ENCODE measurements at regions not wholly inside any gene's neighbourhood (a gene's known extent, or its start where the extent isn't known, plus 50 kb on each side); places are given as distances from the start of the nearest gene placed in this dataset.

DNA sequence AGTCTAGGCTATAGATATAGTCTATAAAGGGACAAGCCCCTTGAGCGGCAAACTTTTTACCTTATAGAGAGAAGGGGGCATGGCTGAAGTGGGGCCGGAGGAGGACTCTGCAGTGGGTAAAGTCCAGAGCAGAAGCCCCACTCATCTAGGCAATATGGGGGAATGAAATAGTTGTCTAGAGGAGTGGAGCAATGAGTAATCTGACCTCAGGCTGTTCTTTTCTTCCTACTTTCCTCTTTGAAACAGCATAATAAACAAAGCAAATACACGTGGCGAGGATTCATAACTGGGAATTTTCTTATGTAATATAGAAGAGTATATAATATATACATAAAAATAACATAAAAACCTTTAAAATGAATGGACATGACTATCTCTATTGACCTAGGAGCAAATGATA lies 546.4 kb upstream of the ZNF385D start:
- Histone ChIP-seq H3K27me3 (ENCODE audit: control insufficient read depth in 2 of 2, insufficient read depth in 2 of 2, low read length in 2 of 2) (no peaks in the 10 kb centered on the region), H2AFZ (ENCODE audit: low read depth, low read length) (no peak overlapping the region), H3K4me1 (ENCODE audit: control insufficient read depth, extremely low read depth, insufficient read depth, low read length) (no peaks in the 10 kb centered on the region), H3K36me3 (ENCODE audit: control insufficient read depth in 2 of 2, extremely low read depth in 1 of 2, insufficient read depth in 2 of 2, low read length in 2 of 2) (no peaks in the 10 kb centered on the region), H3K9me3 (replicated peaks; ENCODE audit: control insufficient read depth, insufficient read depth, low read length) (no peaks in the 10 kb centered on the region), H3K4me2 (ENCODE audit: insufficient read depth, low read length) (no peak overlapping the region), H3K9ac (replicated peaks; ENCODE audit: extremely low read depth, insufficient read depth, low read length) (no peak overlapping the region), H3K27ac (ENCODE audit: insufficient read depth, low read depth, low read length) (no peak overlapping the region), H4K20me1 (replicated peaks; ENCODE audit: control insufficient read depth, extremely low read depth, insufficient read depth, low read length) (no peaks in the 10 kb centered on the region), H3K4me3 (replicated peaks in 1 of 3; ENCODE audit: insufficient read depth in 1 of 3, low read depth in 1 of 3, low read length in 3 of 3) (no peak overlapping the region), H3K79me2 (ENCODE audit: control insufficient read depth, insufficient read depth, low read length) (no peaks in the 10 kb centered on the region), H3K9me1 (replicated peaks; ENCODE audit: control insufficient read depth, extremely low read depth, insufficient read depth, low read length) (no peaks in the 10 kb centered on the region)
- TF ChIP-seq GATA2 (IDR thresholded peaks at IDR 0.05; ENCODE audit: insufficient read depth, insufficient read length, low read depth, low read length) (no peak), POLR2AphosphoS5 (IDR thresholded peaks at IDR 0.05; ENCODE audit: insufficient read depth, low read depth, low read length) (no peak), EZH2 (IDR thresholded peaks at IDR 0.05; ENCODE audit: borderline replicate concordance, low read depth, low read length, severe bottlenecking) (no peak), JUN (IDR thresholded peaks at IDR 0.05; ENCODE audit: borderline replicate concordance, insufficient read depth, insufficient read length, low read depth) (no peak), POLR2A (IDR thresholded peaks at IDR 0.05; ENCODE audit: low read depth, low read length) (no peak), MAX (IDR thresholded peaks at IDR 0.05; ENCODE audit: insufficient read depth, insufficient read length) (no peak), FOS (IDR thresholded peaks at IDR 0.05; ENCODE audit: borderline replicate concordance, insufficient read depth, low read length) (no peak), MYC (IDR thresholded peaks at IDR 0.05; ENCODE audit: low read depth, low read length) (no peak)
- TF ChIP-seq, protein P1, sequence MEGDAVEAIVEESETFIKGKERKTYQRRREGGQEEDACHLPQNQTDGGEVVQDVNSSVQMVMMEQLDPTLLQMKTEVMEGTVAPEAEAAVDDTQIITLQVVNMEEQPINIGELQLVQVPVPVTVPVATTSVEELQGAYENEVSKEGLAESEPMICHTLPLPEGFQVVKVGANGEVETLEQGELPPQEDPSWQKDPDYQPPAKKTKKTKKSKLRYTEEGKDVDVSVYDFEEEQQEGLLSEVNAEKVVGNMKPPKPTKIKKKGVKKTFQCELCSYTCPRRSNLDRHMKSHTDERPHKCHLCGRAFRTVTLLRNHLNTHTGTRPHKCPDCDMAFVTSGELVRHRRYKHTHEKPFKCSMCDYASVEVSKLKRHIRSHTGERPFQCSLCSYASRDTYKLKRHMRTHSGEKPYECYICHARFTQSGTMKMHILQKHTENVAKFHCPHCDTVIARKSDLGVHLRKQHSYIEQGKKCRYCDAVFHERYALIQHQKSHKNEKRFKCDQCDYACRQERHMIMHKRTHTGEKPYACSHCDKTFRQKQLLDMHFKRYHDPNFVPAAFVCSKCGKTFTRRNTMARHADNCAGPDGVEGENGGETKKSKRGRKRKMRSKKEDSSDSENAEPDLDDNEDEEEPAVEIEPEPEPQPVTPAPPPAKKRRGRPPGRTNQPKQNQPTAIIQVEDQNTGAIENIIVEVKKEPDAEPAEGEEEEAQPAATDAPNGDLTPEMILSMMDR (IDR thresholded peaks at IDR 0.05; ENCODE audit: extremely low read depth in 1 of 2, insufficient read depth in 1 of 2, low read depth in 1 of 2, low read length in 2 of 2), result no peak
- ChIA-PET CTCF (no interaction called here), POLR2A (no interaction called here)
- DNase-seq (ENCODE audit: low read depth, low spot score) (no peak), FAIRE-seq (no peak)
- intact Hi-C loops (cut with micrococcal nuclease), result no loop called here
- no TSS peak for BruUV-seq (replicated peaks)
- dilution Hi-C loops (cut with MboI; ENCODE audit: extremely low pct_ligation_motif_present, low sequenced_read_pairs), result no loop called here

All from endothelial cell of umbilical vein (primary cell).